ENCODE measurements at regions not wholly inside any gene's neighbourhood (a gene's known extent, or its start where the extent isn't known, plus 50 kb on each side); places are given as distances from the start of the nearest gene placed in this dataset.

DNA sequence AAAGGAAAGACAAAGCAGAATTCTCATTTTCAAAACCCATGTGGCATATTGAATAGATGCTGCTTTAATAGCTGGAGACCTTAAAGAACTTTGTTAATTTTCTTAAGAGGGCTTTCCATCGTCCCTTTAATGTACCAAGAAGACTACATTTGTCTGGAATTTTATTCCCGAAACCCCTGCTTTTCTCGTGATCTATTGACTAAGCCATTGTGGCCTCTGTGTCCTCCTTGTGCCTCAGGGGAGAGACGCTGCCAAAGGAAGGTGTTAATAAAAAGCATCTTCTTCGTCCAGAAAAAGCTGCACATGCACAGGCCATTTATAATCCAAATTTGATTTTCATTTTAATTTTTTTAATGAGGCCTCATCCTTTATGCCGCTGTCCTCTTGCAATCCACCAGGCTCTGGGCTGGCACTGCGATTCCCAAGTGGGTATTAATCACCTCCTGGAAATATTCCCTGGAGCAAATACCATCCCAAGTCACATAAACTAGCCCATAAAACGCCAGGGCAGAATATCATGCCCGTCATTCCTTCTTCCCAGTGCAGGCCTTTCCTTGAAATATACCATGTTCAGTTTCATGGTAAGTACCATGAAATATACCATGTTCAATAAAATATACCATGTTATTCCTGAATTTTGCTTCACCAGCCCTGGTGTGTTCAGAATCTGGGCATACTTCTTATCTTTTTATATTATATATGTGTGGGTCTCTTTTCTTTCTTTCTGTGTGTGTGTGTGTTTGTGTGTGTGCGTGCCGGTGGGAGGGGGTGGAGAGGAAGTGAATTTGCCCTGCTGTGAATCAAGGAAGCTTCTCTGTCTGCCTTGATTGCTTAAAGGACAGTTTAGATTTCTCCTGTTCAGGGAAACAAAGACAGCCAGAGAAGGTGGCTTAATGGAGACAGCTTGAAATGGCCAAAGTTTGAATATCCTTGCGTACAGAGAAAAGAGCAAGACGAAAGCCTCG lies 147.6 kb downstream of the PHETA1 start:
- peak; percentile 9 for DNase-seq

DNA sequence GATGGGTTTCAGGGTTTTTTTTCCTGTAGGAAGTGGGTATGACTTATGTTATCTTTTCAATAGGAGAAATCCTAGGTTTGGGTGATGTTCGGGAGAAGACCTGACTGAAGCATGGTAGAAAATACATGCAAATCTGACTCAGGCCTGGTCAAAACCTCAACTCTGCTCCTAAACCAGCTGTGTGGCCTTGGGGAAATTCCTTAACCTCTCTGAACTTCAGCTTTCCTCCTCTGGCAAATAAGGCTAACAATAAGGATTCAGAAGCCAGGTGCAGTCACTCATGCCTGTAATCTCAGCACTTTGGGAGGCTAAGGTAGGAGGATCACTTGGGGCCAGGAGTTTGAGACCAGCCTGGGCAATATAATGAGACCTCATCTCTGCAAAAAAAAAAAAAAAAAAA lies 148.5 kb downstream of the PHETA1 start:
- DNase-seq = no peak

DNA sequence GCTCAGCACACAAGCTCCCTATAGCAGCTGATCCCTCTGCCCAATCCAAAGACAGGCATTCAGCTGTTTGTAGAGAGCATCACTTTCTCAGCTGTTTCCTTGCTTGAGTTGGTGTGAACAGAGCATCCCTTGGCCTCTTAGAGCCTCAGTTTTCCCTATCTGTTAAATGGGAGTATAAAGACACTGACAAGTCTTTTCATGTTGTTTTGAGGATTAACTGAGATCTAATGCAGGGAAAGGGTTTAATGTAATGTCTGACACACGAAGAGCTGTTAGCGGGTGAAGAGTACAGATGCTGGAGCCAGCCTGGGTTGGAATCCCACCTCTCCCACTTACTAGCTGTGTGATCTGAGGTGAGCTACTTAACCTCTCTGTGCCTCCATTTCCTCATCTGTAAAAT lies 149.5 kb downstream of the PHETA1 start:
- DNase-seq = no peak

DNA sequence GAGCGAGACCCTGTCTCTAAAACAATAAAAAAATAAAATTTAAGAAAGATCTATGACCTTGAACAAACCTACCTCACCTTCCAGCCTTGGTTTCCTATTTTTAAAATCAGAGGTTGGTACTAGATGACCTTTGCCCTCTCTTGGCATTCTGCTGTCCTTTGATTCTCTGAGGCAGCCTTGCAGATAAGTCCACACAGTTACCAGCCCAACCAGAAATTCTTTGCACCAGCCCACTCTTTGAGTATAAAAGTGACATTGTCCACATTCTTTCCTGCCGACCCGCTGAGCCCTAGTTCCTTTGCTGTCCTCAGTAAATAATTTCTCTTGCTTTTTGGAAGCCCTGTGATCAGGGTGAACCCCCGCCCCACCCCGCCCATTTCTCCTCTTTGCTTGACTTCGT lies 150.4 kb downstream of the PHETA1 start:
- DNase-seq = no peak

DNA sequence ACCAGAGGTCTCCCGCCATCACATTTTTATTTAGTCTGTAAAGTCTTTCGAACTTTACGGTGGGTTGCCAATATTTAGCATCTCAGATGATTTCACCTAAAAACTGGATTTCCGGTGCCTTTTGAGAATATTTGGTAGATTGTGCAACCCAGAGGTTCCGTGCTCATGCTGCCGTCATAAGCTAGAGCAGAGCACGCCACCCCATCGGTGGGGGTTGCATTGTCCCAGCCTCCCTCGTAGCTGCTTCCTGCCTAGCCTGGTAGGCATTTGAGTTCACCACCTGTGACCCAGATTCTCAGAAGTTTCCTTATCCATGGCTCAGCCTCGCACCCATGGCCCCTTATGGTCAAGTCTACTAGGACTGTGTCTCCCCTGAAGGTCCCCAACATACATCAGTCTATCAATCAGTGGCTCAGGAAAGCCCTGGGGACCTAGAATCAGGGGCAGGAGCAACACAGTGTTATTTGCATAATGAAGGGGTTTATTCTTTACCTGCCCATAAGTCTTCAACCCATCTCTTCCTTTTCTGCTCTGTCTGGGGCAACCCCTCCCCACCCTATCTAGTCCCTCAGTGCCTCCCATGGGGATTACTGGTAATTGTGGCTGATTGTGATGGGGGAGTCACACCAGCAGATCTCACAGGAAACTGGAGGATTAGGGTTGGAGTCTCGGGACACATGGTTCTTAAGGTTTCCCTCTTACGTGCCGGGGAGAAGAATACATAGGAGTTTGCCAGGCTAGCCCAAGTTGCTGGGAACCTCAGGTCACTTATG lies 152.3 kb downstream of the PHETA1 start:
- DNase-seq = no peak

DNA sequence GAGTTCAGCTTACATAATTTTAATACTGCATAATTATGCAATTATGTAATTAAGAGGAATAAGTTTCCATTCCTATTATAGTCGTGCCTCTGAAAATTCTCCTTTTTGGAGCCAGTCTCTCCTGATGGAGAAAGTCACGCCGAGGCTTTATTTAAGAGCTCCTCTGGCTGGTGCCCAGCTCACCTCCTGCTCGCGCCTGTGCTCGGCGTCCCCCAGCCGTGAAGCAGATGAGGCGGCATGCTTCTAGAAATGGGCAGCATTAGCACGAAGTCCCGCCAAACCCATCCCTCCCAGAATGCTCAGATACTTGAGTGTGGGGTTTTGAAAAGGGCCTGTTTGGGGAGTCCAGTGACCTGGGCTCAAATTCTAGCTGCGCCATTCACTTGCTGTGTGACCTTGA lies 153.0 kb downstream of the PHETA1 start:
- DNase-seq = no peak

DNA sequence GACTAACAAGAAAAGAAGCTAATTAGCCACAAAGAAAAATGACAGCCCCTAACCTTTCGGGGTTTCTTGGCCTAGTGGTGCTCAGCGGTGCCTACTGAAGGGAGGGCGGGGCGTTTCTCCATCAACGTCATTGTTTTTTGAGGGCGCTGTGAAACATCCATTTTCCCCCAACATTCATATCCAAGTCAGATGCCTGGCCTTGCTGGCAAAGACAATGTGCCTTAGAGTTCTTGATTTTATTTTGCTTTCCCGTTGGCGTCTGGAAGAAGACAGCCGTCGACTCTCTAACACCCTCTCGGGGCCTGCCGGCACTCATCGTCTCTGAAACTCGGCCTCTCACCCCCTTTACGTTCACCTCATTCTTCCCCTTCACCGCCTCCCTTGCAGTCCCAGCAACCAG lies 154.5 kb downstream of the PHETA1 start:
- DNase-seq = no peak

DNA sequence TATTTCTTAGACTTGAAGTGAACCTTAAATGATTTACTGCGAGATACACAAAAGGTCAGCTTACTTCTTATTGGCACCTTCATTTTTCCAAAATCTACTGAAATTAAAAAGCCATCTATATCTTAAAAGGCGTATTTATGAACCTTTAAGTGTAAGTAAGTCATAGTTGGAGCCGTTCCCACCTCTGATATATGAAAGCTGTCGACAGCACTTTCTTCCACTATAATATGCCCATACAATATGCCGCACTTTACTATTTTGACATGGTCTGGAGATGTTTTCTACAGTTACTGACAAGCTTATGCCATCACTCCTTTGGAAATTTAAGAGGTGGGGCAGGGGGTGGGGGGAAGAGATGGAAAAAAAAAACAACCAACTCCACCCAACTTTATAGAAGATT lies 155.3 kb downstream of the PHETA1 start:
- no peak for DNase-seq

DNA sequence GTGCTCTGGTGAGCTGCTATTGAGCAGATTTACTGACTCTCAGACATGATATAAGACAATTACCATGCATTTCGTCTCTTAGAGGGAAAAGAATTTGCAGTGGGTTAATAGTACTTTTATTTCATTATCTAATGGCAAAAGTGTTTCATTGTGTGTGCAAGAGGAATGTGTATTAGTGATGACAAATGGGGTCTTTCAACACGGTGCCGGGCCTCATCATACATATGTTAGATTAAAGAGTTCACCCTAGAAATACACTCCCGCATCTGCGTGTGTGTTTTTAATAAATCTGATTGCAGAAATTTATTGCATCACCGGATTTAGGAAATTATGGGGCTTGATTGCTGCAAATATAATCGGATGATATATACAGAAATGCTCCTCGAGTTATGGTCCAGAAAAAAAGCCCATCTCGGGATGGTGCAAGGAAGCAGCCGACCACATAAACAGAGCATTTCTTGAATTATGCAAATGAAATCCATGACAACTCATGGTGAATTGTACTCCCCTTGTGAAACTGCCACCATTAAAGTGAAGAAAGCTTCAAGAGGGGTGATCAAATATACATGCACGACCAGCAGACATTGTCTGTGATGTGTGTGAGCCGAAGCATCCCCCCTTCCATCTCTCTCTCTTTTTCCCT lies 156.0 kb downstream of the PHETA1 start:
- DNase-seq = no peak

DNA sequence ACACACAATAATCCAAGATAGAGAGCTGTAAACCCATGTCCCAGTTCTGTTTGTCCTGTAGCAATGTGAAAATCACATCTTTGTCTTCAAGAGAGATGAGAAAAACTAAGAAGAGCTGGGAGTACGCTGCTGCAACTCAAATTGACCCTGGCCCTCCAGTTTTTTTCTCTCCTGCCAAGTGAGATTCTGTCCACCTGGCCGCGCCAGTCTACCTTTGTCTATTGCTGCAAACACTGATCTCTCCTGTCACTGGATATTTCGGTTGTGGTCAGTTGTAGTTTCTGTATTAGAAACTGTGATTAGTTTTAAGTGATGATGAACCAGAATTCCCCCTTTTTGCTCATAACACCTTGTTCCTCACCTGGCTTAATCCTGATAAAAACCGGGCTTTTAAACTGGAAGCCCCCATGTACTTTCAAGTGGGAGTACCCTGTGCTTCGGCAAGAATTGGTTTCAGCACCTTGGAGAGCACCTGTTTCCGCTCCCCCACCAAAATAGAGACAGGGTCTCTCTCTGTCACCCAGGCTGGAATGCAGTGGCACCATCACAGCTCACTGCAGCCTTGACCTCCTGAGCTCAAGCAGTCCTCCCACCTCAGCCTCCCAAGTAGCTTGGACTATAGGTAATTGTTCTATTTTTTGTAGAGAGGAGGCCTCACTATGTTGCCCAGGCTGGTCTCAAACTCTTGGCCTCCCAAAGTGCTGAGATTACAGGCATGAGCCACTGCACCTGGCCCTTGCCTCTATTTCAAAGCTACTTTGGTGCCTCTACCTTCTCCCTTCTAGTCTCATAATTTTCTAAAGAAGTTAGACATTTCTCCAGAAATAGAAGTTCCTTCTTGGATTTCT lies 156.8 kb downstream of the PHETA1 start:
- no peak for DNase-seq

DNA sequence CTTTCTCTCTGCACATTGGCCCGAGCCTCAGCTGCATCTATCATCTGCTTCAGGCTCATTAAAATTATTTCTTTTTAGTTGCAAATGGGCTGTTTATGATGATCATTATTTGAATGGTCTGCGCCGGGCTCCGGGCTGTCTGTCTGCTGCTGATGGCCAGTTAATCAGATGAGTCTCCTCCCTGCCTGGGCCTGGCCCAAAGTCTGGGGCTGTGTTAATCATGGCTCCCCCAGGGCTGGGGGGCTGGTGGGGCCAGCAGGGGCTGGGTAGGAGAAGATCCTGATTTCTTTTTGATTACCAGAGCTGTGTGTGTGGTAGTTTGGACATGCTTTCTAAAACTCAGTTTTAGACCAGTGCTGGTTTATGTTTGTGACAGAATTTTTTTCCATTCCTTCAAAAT lies 159.1 kb downstream of the PHETA1 start:
- no peak for DNase-seq

DNA sequence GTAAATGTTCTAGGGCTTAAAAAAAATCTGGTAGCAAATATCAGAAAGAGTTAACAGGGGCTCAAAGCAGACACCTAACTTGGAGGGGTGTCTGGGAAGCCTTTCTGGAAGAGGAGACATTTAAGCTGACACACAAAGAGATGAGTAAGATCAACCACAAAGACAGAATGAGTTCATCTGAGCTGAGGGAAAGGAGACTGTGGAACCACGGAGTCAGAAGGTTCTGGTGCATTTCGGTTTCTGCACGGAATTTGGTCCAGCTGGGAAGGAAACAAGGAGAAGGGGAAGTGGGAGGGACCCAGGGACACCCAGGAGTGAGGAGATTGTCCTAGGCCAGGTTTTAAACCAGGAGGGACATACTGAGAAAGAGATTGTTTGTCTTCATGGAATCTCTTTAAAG lies 161.1 kb downstream of the PHETA1 start:
- no peak for DNase-seq

DNA sequence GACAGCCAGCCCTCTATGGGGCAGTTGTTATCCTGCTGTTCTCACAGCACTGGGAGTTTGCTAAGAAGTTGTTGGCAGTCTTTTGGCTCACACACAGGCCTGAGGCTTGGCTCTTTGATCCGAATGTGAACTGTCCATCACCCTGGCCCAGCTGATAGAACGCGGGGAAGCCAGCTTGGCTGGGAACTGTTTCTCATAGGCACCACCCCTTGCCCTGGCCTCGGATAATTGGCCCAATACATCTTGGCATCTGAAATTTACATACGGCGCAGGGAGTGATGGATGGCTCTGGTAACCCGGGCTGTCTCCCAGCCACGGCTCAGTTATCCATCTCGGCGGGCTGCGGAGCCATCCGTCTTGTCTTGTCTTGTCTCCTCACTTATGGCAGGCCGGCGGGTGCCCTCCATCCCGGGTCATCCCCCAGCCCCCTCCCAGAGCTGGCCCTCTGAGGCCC lies 164.1 kb downstream of the PHETA1 start:
- no peak for DNase-seq

DNA sequence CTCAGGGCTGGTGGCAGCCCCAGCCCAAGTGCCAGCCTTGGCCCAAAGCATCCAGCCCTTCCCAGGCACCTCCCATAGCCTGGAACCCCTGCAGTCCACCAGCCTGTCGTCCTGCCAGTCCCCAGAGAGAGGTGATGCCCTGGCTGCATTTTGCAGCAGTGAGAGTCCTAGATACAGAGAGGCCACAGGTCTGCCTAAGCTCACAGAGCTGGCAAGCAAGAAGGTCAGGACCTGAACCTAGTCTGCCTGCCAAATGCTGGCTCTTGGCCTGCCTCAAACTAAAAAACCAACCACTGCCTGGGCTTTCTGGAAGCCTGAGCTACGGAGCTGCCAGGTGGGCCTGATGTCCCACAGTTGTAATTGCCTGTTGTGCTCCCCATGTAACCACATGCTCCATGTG lies 164.9 kb downstream of the PHETA1 start:
- DNase-seq = no peak

DNA sequence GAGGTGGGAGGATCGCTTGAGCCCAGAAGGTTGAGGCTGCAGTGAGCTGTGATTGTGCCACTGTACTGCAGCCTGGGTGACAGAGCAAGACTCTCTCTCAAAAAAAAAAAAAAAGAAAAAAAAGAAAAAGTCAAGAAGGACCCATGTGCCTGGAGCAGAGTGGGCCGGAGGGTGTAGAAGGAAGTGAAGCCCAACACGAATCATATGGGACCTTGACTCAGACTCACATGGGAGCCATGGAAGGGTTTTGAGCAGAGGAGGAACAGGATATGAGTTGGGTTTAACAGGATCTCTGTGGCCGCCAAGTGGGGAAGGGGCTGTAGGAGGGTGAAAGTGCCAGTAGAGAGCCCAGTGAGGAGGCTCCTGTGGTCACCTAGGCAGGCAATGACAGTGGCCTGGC lies 165.4 kb downstream of the PHETA1 start:
- DNase-seq = no peak

DNA sequence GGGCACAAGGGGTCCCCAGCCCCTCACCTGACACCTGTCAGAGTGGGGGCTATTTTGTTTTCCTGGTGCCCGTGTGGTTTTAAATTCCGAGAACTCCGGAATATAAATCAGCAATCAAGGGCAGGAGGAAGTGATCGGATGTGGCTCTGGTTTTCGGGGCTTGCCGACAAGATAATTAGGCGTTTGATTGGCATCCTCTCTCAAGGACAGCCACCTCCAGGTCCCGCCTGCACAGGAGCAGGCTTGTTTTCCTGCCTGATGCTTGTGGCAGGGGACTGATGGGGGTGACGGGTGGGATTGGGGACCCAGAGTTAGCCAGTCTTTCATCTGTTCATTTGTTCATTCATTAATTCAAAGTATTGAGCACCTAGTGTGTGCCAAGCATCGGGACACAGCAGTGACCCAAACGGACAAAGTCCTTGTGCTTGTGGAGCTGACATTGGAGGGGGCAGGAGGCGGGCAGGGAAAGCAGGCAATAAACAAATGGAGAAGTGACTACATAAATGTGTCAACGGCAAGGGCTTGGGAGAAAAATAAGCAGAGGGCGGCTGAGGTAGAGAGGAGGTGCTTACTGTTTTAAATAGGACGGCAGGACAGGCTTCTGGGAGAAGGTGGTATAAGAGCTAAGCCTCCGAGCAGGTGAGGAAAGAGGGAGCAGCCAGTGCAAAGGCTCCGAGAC lies 166.5 kb downstream of the PHETA1 start:
- DNase-seq = no peak

DNA sequence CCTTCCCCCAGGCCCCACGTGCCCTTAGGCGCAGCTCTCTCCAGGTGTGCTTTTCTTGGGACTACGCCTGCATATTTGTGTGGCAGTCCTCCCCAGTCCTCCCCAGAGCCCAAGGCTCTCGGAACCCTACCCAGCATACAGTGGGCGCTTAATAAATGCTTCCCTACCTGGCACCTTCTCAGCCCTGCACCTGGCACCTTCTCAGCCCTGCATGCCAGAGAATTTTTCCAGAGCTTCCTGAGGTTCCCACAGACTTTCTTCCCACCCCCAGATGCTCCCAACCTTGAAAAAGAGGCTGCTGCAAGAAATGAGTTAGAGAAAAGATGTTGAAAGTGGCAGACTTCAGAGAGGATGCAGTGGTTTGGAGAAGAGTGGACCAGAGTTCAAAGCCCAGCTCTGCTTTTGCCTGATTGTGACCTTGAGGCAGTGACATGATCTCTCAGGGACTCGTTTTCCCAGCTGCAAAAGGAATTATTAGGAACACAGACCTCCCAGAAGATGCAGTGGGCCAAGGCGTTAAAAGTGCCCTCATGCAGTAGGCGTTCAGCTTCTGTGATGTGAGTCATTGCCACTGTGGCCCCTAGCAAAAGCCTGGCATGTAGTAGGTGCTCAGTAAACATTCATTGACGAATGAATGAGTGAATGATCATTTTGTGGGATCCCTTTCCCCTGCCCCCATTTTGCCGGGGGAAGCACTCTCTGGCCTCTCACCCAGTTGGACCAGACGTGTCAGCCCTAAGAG lies 167.2 kb downstream of the PHETA1 start:
- DNase-seq = no peak

DNA sequence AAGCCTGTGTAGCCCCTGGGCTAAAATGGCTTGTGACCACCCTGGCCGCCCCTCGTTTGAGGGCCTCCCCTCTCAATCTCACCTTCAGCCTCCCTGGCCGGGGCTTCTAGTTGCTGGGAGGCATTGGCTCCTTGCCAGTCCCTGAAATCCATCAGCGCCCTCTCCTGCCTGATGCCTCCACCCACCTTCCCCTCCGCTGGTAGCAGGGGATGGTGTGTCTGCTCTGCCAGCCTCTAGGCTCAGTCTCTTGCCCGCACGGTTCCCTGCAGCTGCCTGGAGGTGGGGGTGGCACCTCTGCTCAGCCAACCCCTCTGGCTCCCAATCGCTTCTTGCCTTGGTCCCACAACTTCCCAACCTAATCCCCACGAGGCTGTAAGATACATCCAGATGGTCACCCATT lies 167.9 kb downstream of the PHETA1 start:
- DNase-seq = peak; percentile 49

DNA sequence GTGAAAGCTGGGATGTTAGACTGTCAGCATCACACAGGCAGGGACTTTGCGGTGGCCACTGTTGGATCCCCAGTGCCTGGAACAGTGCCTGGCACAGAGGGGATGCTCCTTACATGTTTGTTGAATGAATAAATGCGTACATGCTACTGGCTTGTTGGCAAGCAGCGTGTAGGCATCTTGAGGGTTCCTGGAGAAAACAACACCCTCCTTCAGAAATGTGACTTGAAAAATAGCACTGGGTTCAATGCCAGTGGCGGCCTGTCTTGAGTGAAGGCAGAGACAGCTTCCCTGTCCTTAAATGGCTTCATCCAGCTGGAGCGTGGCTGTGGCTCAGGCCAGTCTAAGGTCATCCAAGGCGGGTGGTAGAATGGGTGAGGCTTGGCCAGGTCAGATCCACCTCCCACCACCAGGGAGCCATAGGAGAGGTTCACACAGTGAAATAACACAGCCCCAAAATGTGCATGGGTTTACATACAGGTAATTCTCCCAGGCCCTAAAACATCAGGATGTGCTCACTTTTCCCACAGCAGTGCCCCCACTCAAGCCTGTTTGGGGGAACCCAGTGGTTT lies 171.4 kb downstream of the PHETA1 start:
- DNase-seq = no peak

DNA sequence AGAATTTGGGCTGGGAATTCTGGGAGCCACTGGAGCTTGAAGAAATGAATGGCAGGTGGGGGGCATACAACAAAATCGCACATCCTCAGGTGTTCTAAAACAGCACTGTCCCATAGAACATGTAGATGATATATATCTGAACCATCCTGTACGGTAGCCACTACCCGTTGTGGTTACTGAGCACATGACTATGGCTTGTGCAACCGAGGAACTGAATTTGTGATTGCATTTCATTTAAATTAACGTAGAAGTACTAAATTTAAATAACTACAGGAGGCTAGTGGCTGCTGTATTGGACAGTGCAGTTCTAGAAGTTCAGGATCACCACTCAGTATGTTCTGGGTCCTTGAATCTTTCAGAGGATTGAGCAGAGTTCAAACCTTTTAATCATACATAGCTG lies 172.4 kb downstream of the PHETA1 start:
- no peak for DNase-seq

DNA sequence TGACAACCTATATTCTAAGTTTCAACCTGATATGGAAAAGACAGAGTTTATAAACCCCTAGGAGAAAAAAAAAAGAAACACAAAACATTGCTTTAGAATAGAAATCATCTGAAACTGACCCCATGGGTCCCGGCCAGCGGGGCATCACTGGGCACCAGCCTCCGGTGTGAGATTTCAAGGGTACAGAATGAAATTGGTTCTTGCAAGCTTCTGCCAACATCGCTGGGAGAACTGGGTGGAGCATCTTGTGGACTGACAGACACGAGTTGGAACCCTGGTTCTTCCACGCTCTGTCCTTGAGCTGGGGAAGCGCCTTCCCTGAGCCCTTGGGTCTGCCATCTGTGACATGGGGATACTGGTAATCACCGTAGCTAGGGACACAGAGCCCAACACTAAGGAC lies 173.6 kb downstream of the PHETA1 start:
- no peak for DNase-seq

Data from NCI-H1694 treated with DMSO at 0.1 percent for 48 hours (cell line).